RWPE1 (cell line): ENCODE measurements at regions not wholly inside any gene's neighbourhood (a gene's known extent, or its start where the extent isn't known, plus 50 kb on each side); places are given as distances from the start of the nearest gene placed in this dataset.

Source experiments
- CTCF ChIA-PET: fragments of 350-600 bp; sonication (Branson Sonifier 250); formaldehyde crosslinking; extraction: SDS; loops from one replicate; lab custom pipeline; 2021; lab: Yijun Ruan, JAX
- POLR2A ChIA-PET: fragments of 400-600 bp; formaldehyde crosslinking; extraction: SDS; loops from one replicate; lab custom pipeline; 2020; ENCODE audit warnings: antibody characterized with exemption; ENCODE audit not compliant: low non-redundant PET; lab: Yijun Ruan, JAX
- DNase-seq: peaks from one replicate; pipeline ENCODE4 v3.0.0; 2012; ENCODE audit warnings: low spot score
- H3K27ac ChIP-seq: fragments of 450-650 bp; 2 replicates; pipeline ENCODE4 v1.5.1; 2017
- TF ChIP-seq, protein P1 (sequence below): fragments of 450-650 bp; conservative IDR thresholded peaks from 2 replicates; pipeline ENCODE4 v1.5.1; 2017; ENCODE audit warnings: low read depth, mild to moderate bottlenecking

GRCh38 chr6:78031228-78031627 lies 378.4 kb downstream of the MEI4 start:
- no peak for DNase-seq
- CTCF ChIA-PET = no interaction called here
- no peak overlapping the region for H3K27ac ChIP-seq
- POLR2A ChIA-PET = no interaction called here
- TF ChIP-seq, protein P1, sequence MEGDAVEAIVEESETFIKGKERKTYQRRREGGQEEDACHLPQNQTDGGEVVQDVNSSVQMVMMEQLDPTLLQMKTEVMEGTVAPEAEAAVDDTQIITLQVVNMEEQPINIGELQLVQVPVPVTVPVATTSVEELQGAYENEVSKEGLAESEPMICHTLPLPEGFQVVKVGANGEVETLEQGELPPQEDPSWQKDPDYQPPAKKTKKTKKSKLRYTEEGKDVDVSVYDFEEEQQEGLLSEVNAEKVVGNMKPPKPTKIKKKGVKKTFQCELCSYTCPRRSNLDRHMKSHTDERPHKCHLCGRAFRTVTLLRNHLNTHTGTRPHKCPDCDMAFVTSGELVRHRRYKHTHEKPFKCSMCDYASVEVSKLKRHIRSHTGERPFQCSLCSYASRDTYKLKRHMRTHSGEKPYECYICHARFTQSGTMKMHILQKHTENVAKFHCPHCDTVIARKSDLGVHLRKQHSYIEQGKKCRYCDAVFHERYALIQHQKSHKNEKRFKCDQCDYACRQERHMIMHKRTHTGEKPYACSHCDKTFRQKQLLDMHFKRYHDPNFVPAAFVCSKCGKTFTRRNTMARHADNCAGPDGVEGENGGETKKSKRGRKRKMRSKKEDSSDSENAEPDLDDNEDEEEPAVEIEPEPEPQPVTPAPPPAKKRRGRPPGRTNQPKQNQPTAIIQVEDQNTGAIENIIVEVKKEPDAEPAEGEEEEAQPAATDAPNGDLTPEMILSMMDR = no peak

GRCh38 chr6:78059171-78059570 lies 406.3 kb downstream of the MEI4 start:
- TF ChIP-seq, protein P1 = no peak
- CTCF ChIA-PET = no interaction called here
- no peak overlapping the region for H3K27ac ChIP-seq
- DNase-seq = no peak
- POLR2A ChIA-PET = no interaction called here

DNA sequence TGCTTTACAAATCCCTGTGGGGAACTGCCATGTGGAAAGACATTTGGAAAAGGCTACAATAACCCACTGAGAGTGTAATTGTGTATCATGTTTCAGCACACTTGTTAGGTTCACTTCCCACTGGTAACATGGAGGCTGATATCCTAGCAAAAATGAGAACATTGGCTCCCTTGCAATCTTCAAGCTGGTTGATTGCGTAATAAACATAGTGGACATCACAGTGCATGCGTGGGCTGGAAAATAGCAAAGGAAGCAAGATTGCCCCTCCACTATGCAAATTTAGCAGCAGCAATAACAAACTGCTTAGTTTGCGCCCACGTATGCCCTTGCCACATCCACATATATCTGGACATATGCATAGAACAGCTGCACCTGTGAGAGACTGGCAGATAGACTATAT lies 410.2 kb downstream of the MEI4 start:
- TF ChIP-seq, protein P1 = no peak
- H3K27ac ChIP-seq = no peak overlapping the region
- POLR2A ChIA-PET = no interaction called here
- no peak for DNase-seq
- CTCF ChIA-PET = no interaction called here

GRCh38 chr6:78076371-78076770 lies 423.5 kb downstream of the MEI4 start:
- TF ChIP-seq, protein P1 = no peak
- CTCF ChIA-PET = no interaction called here

GRCh38 chr6:78089531-78089930 lies 436.7 kb downstream of the MEI4 start:
- no peak for DNase-seq
- H3K27ac ChIP-seq = no peak overlapping the region
- POLR2A ChIA-PET = no interaction called here
- CTCF ChIA-PET = no interaction called here
- TF ChIP-seq, protein P1 = no peak

More at GRCh38 chr6:78076371-78076770, 423.5 kb downstream of the MEI4 start:
- POLR2A ChIA-PET = no interaction called here
- DNase-seq = no peak
- no peak overlapping the region for H3K27ac ChIP-seq

- POLR2A ChIA-PET = no interaction called here
- TF ChIP-seq, protein P1 = no peak
- DNase-seq = no peak
- no peak overlapping the region for H3K27ac ChIP-seq
- CTCF ChIA-PET = no interaction called here
These were observed 441.1 kb downstream of the MEI4 start for GRCh38 chr6:78093906-78094305.

- no peak for DNase-seq
- H3K27ac ChIP-seq = no peak overlapping the region
- TF ChIP-seq, protein P1 = no peak
- POLR2A ChIA-PET = no interaction called here
- CTCF ChIA-PET = no interaction called here
These were observed 448.5 kb downstream of the MEI4 start for GRCh38 chr6:78101387-78101786.
